GM23248 (cell line): ENCODE measurements at regions not wholly inside any gene's neighbourhood (a gene's known extent, or its start where the extent isn't known, plus 50 kb on each side); places are given as distances from the start of the nearest gene placed in this dataset.

Experiments used
- EZH2 ChIP-seq: fragments of 200-600 bp; sonication (generic); IDR thresholded peaks from 2 replicates; pipeline ENCODE4 v1.6.1; 2018; ENCODE audit warnings: antibody characterized with exemption, mild to moderate bottlenecking; ENCODE audit not compliant: insufficient read depth, poor library complexity, severe bottlenecking
- EZH2phosphoT487 ChIP-seq: fragments of 200-600 bp; sonication (generic); IDR thresholded peaks from 2 replicates; pipeline ENCODE4 v1.6.1; 2018; ENCODE audit warnings: antibody characterized with exemption, moderate library complexity, mild to moderate bottlenecking, low read depth; ENCODE audit not compliant: insufficient read depth

DNA sequence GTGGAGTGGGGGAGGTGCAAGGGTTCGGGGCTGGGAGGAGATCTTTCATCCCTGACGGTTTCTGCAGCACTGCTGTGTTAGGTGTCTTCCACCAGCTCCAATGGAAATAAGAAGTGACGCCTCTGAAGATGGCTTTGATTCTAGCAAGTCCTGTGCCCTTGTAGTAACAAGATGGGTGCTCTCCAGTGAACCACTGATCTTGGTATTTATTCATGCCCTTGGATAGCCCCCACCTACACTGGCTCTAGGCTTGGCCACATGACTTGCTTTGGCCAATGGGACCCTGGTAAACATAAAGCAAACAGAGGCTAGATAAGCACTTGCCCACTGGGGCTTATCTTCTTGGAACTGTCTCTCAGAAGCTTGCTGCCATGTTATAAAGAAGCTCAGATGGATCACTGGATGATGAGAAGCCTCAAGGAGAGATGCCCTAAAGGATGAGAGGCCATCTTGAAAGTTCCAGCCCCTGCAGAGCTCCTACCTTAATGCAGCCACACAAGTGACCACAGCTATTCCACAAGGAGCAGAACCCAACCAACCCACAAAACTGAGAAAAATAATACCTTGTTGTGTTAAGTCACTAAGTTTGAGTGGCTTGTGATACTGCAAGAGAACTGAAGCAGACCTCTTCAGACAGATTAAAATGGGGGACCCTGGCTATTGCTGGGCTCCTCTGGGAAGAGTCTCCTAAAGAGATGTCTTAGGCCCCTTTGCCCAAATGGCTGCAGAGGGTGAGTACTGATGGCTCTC, 137.9 kb downstream of the PDCD6IP start:
- TF ChIP-seq EZH2phosphoT487 (no peak), EZH2 (no peak)
